ENCODE measurements at regions not wholly inside any gene's neighbourhood (a gene's known extent, or its start where the extent isn't known, plus 50 kb on each side); places are given as distances from the start of the nearest gene placed in this dataset.

- Mint-ChIP-seq H3K4me3 (no peak overlapping the region), H3K27me3 (no peaks in the 10 kb centered on the region), H3K9me3 (no peaks in the 10 kb centered on the region), H3K4me1 (ENCODE audit: low read depth) (peaks cover 29% of the 10 kb centered on the region), H3K36me3 (ENCODE audit: low read depth) (no peaks in the 10 kb centered on the region), H3K27ac (peak overlapping the region; percentile 46)
- ATAC-seq: no peak
- intact Hi-C loops (cut with micrococcal nuclease): no loop called here
- POLR2A ChIA-PET: interaction anchor here (0.6 kb wide), 1 partner anchor 114 kb away, joined by 4 read pairs; no protein-coding TSS in a partner anchor
- no peak for TF ChIP-seq CTCF (IDR thresholded peaks at IDR 0.05)
- CTCF ChIA-PET: no interaction called here
- DNase-seq: no peak
These were observed 110.1 kb upstream of the KLF6 start for GRCh38 chr10:3895045-3895631.

GRCh38 chr10:3893901-3894563 lies 109.0 kb upstream of the KLF6 start:
- Mint-ChIP-seq H3K27ac (peak overlapping the region; percentile 71), H3K9me3 (no peaks in the 10 kb centered on the region), H3K4me1 (ENCODE audit: low read depth) (peaks cover 31% of the 10 kb centered on the region), H3K36me3 (ENCODE audit: low read depth) (no peaks in the 10 kb centered on the region), H3K27me3 (no peaks in the 10 kb centered on the region), H3K4me3 (no peak overlapping the region)
- TF ChIP-seq CTCF (IDR thresholded peaks at IDR 0.05): no peak
- POLR2A ChIA-PET: interaction anchor here (0.6 to 1.9 kb wide), 3 partner anchors 29 to 113 kb away, joined by 3 to 7 read pairs (median 4); partner anchors contain the start of gene KLF6
- CTCF ChIA-PET: no interaction called here
- intact Hi-C loops (cut with micrococcal nuclease): no loop called here
- ATAC-seq: no peak
- DNase-seq: no peak

GRCh38 chr10:3892440-3893425 lies 107.7 kb upstream of the KLF6 start:
- intact Hi-C loops (cut with micrococcal nuclease): no loop called here
- ChIA-PET POLR2A (interaction anchor here (1.1 to 1.9 kb wide), 3 partner anchors 27 to 109 kb away, joined by 3 to 7 read pairs (median 5); partner anchors contain the start of gene KLF6), CTCF (interaction anchor here (1.3 kb wide), 1 partner anchor 10 kb away, joined by 3 read pairs; no protein-coding TSS in a partner anchor)
- H3K4me1 Mint-ChIP-seq (ENCODE audit: low read depth): peaks cover 37% of the 10 kb centered on the region
- no peaks in the 10 kb centered on the region for H3K36me3 Mint-ChIP-seq (ENCODE audit: low read depth)
- no peak for TF ChIP-seq CTCF (IDR thresholded peaks at IDR 0.05)
- DNase-seq: no peak
- ATAC-seq: peak; percentile 74
- H3K27me3 Mint-ChIP-seq: no peaks in the 10 kb centered on the region
- H3K9me3 Mint-ChIP-seq: no peaks in the 10 kb centered on the region
- H3K4me3 Mint-ChIP-seq: no peak overlapping the region
- H3K27ac Mint-ChIP-seq: peak overlapping the region; percentile 86

GRCh38 chr10:3891396-3891795 lies 106.4 kb upstream of the KLF6 start:
- peaks cover 43% of the 10 kb centered on the region for H3K4me1 Mint-ChIP-seq (ENCODE audit: low read depth)
- no peak for TF ChIP-seq CTCF (IDR thresholded peaks at IDR 0.05)
- H3K36me3 Mint-ChIP-seq (ENCODE audit: low read depth): no peaks in the 10 kb centered on the region
- intact Hi-C loops (cut with micrococcal nuclease): no loop called here
- H3K27me3 Mint-ChIP-seq: no peaks in the 10 kb centered on the region
- no peak overlapping the region for H3K27ac Mint-ChIP-seq
- CTCF ChIA-PET: no interaction called here
- DNase-seq: no peak
- ATAC-seq: no peak
- H3K4me3 Mint-ChIP-seq: no peak overlapping the region
- POLR2A ChIA-PET: interaction anchor here (1.2 kb wide), 2 partner anchors 11 to 109 kb away, joined by 3 read pairs; no protein-coding TSS in a partner anchor
- no peaks in the 10 kb centered on the region for H3K9me3 Mint-ChIP-seq
